HG03460 (cell line): ENCODE measurements at regions not wholly inside any gene's neighbourhood (a gene's known extent, or its start where the extent isn't known, plus 50 kb on each side); places are given as distances from the start of the nearest gene placed in this dataset.
"Not testable (repeated sequence)": the region's sequence is repeated elsewhere in the genome, so short reads cannot be mapped to it uniquely, and the experiment has no call there.

Experiments
- ATAC-seq: cut with Tn5 transposase; IDR thresholded peaks from one replicate; pipeline ENCODE4 v1.9.1; 2021; ENCODE audit not compliant: unreplicated experiment

GRCh38 chr20:18876394-18876793 is 62.8 kb downstream of the SCP2D1 start:
- ATAC-seq = not testable (repeated sequence)

- ATAC-seq = no peak
Observed at GRCh38 chr20:18879262-18879661, 65.7 kb downstream of the SCP2D1 start.

GRCh38 chr20:18886756-18887155 is 73.2 kb downstream of the SCP2D1 start:
- no peak for ATAC-seq

GRCh38 chr20:18901980-18902737 is 88.6 kb downstream of the SCP2D1 start:
- no peak for ATAC-seq

GRCh38 chr20:18904192-18904591 is 90.6 kb downstream of the SCP2D1 start:
- ATAC-seq = no peak

GRCh38 chr20:18904624-18905023 is 91.0 kb downstream of the SCP2D1 start:
- ATAC-seq = no peak

- ATAC-seq = no peak
Observed at GRCh38 chr20:18906046-18906445, 92.5 kb downstream of the SCP2D1 start.

- ATAC-seq = no peak
Observed at GRCh38 chr20:18907353-18907752, 93.8 kb downstream of the SCP2D1 start.

- no peak for ATAC-seq
Observed at GRCh38 chr20:18908109-18908508, 94.5 kb downstream of the SCP2D1 start.

- no peak for ATAC-seq
Observed at GRCh38 chr20:18909254-18909653, 95.7 kb downstream of the SCP2D1 start.

- no peak for ATAC-seq
Observed at GRCh38 chr20:18913701-18914100, 100.1 kb downstream of the SCP2D1 start.

GRCh38 chr20:18914796-18915195 is 101.2 kb downstream of the SCP2D1 start:
- ATAC-seq = no peak

- ATAC-seq = no peak
Observed at GRCh38 chr20:18916886-18917750, 103.5 kb downstream of the SCP2D1 start.

- no peak for ATAC-seq
Observed at GRCh38 chr20:18919996-18920395, 106.4 kb downstream of the SCP2D1 start.

GRCh38 chr20:18921291-18921690 is 107.7 kb downstream of the SCP2D1 start:
- no peak for ATAC-seq

- no peak for ATAC-seq
Observed at GRCh38 chr20:18922251-18922650, 108.7 kb downstream of the SCP2D1 start.

GRCh38 chr20:18922898-18923297 is 109.3 kb downstream of the SCP2D1 start:
- ATAC-seq = no peak

GRCh38 chr20:18926965-18927364 is 113.4 kb downstream of the SCP2D1 start:
- no peak for ATAC-seq

- ATAC-seq = no peak
Observed at GRCh38 chr20:18928626-18929025, 115.0 kb downstream of the SCP2D1 start.

- no peak for ATAC-seq
Observed at GRCh38 chr20:18929800-18930199, 116.2 kb downstream of the SCP2D1 start.

- ATAC-seq = no peak
Observed at GRCh38 chr20:18943542-18943941, 130.0 kb downstream of the SCP2D1 start.

GRCh38 chr20:18956890-18957289 is 143.3 kb downstream of the SCP2D1 start:
- ATAC-seq = no peak
